Endothelial cell of umbilical vein (primary cell): ENCODE measurements at regions not wholly inside any gene's neighbourhood (a gene's known extent, or its start where the extent isn't known, plus 50 kb on each side); places are given as distances from the start of the nearest gene placed in this dataset.

Experiments
- BruUV-seq: library from RNA; stranded (reverse); fragments of 400-500 nt; replicated peaks from 2 replicates; lab custom pipeline; 2021; lab: Mats Ljungman, UMichigan
- CTCF ChIA-PET: fragments of 300-600, 350-600 bp; sonication (Branson Sonifier 250); formaldehyde crosslinking; loops from one replicate; lab custom pipeline; 2021; ENCODE audit warnings: antibody characterized with exemption, inconsistent platforms; lab: Charles Lee
- POLR2A ChIA-PET: fragments of 300-600, 350-600 bp; sonication (Branson Sonifier 250); formaldehyde crosslinking; loops from one replicate; lab custom pipeline; 2021; ENCODE audit warnings: antibody characterized with exemption, inconsistent platforms; lab: Charles Lee
- DNase-seq: peaks from one replicate; pipeline ENCODE4 v3.0.0-alpha.2; 2011; ENCODE audit warnings: low read depth, low spot score
- FAIRE-seq: peaks from 2 replicates; lab custom pipeline; 2011; peaks lifted over from hg19 to GRCh38; lab: Jason Lieb, UNC
- H2AFZ ChIP-seq: 2 replicates; pipeline ENCODE4 v1.6.0; 2012; ENCODE audit warnings: low read depth, low read length, control low read depth, inconsistent platforms
- H3K27ac ChIP-seq: 2 replicates; pipeline ENCODE4 v1.5.1; 2011; ENCODE audit warnings: low read depth, mild to moderate bottlenecking, control low read depth, low read length, moderate library complexity; ENCODE audit not compliant: insufficient read depth
- H3K27me3 ChIP-seq, 2 experiments: 2 replicates each; pipeline versions ENCODE4 v1.6.0 to v1.6.1; 2011; ENCODE audit warnings: low read length in 2 of 2, mixed read lengths in 1 of 2; ENCODE audit not compliant: control insufficient read depth in 2 of 2, insufficient read depth in 2 of 2
- H3K36me3 ChIP-seq, 2 experiments: 2 replicates in 1 of 2; 3 replicates in 1 of 2; pipeline ENCODE4 v1.5.1; 2011; ENCODE audit warnings: low read length in 2 of 2, mild to moderate bottlenecking in 1 of 2, moderate library complexity in 1 of 2; ENCODE audit not compliant: control insufficient read depth in 2 of 2, insufficient read depth in 2 of 2; ENCODE audit errors: extremely low read depth in 1 of 2
- H3K4me1 ChIP-seq: 3 replicates; pipeline ENCODE4 v1.5.1; 2011; ENCODE audit warnings: mild to moderate bottlenecking, low read length; ENCODE audit not compliant: control insufficient read depth, insufficient read depth; ENCODE audit errors: extremely low read depth
- H3K4me2 ChIP-seq: 2 replicates; pipeline ENCODE4 v1.6.1; 2011; ENCODE audit warnings: low read length, control low read depth, mixed read lengths; ENCODE audit not compliant: insufficient read depth
- H3K4me3 ChIP-seq, 3 experiments: fragments of 200-600 bp in 1 of 3; sonication (generic), shearing (Covaris generic) in 1 of 3; replicated peaks in 1 of 3; 2 replicates each; pipeline ENCODE4 v1.5.1; 2011 to 2016; ENCODE audit warnings: control low read depth in 3 of 3, low read length in 3 of 3, mild to moderate bottlenecking in 2 of 3, inconsistent platforms in 1 of 3, low read depth in 1 of 3, moderate library complexity in 1 of 3; ENCODE audit not compliant: insufficient read depth in 1 of 3
- H3K79me2 ChIP-seq: 2 replicates; pipeline ENCODE4 v1.6.0; 2012; ENCODE audit warnings: low read length, inconsistent platforms; ENCODE audit not compliant: control insufficient read depth, insufficient read depth
- H3K9ac ChIP-seq: replicated peaks from 2 replicates; pipeline ENCODE3; 2011; ENCODE audit warnings: low read length, control low read depth; ENCODE audit not compliant: insufficient read depth; ENCODE audit errors: extremely low read depth
- H3K9me1 ChIP-seq: replicated peaks from 3 replicates; pipeline ENCODE4 v1.6.0; 2011; ENCODE audit warnings: mild to moderate bottlenecking, low read length; ENCODE audit not compliant: control insufficient read depth, insufficient read depth; ENCODE audit errors: extremely low read depth
- H3K9me3 ChIP-seq: replicated peaks from 2 replicates; pipeline ENCODE4 v1.5.1; 2012; ENCODE audit warnings: low read length, inconsistent platforms; ENCODE audit not compliant: control insufficient read depth, insufficient read depth
- H4K20me1 ChIP-seq: replicated peaks from 2 replicates; pipeline ENCODE3; 2011; ENCODE audit warnings: mild to moderate bottlenecking, low read length; ENCODE audit not compliant: control insufficient read depth, insufficient read depth; ENCODE audit errors: extremely low read depth
- EZH2 ChIP-seq: IDR thresholded peaks from 2 replicates; pipeline ENCODE4 v1.6.1; 2012; ENCODE audit warnings: borderline replicate concordance, low read depth, mild to moderate bottlenecking, moderate library complexity, low read length, inconsistent platforms; ENCODE audit not compliant: severe bottlenecking
- FOS ChIP-seq: IDR thresholded peaks from 2 replicates; pipeline ENCODE4 v1.6.1; 2011; ENCODE audit warnings: mild to moderate bottlenecking, low read length, moderate library complexity, borderline replicate concordance; ENCODE audit not compliant: insufficient read depth
- GATA2 ChIP-seq: IDR thresholded peaks from 2 replicates; pipeline ENCODE4 v1.7.0; 2011; ENCODE audit warnings: low read depth, mild to moderate bottlenecking, moderate library complexity, mixed read lengths, low read length; ENCODE audit not compliant: insufficient read length, insufficient read depth
- JUN ChIP-seq: IDR thresholded peaks from 2 replicates; pipeline ENCODE4 v1.6.1; 2011; ENCODE audit warnings: borderline replicate concordance, low read depth; ENCODE audit not compliant: insufficient read length, insufficient read depth
- MAX ChIP-seq: IDR thresholded peaks from 2 replicates; pipeline ENCODE4 v1.6.1; 2011; ENCODE audit not compliant: insufficient read depth, insufficient read length
- MYC ChIP-seq: IDR thresholded peaks from one replicate; pipeline ENCODE4 v1.6.1; 2011; ENCODE audit warnings: mild to moderate bottlenecking, low read depth, low read length
- POLR2A ChIP-seq: IDR thresholded peaks from 2 replicates; pipeline ENCODE4 v1.6.1; 2012; ENCODE audit warnings: low read depth, mild to moderate bottlenecking, control low read depth, low read length
- POLR2AphosphoS5 ChIP-seq: IDR thresholded peaks from 2 replicates; pipeline ENCODE4 v1.6.1; 2012; ENCODE audit warnings: low read depth, mild to moderate bottlenecking, control low read depth, low read length, moderate library complexity; ENCODE audit not compliant: insufficient read depth
- dilution Hi-C: fragments of 300-500 bp; cut with MboI; formaldehyde crosslinking; loops from one replicate; pipeline ENCODE4 v1.15.0; 2019; ENCODE audit warnings: low sequenced_read_pairs; ENCODE audit not compliant: extremely low pct_ligation_motif_present
- intact Hi-C: fragments of 100-400 bp; cut with micrococcal nuclease; formaldehyde crosslinking; loops from one replicate; pipeline ENCODE4 v1.10.0; 2022
- TF ChIP-seq, protein P1 (sequence below), 2 donors: IDR thresholded peaks; 1 replicate in 1 of 2; 2 replicates in 1 of 2; pipeline ENCODE4 v1.5.1; 2011; ENCODE audit warnings: low read length in 2 of 2, mild to moderate bottlenecking in 2 of 2, moderate library complexity in 2 of 2, control low read depth in 1 of 2, inconsistent platforms in 1 of 2, low read depth in 1 of 2; ENCODE audit not compliant: insufficient read depth in 1 of 2; ENCODE audit errors: extremely low read depth in 1 of 2

GRCh38 chr13:111966933-111967332 is 100.0 kb upstream of the SOX1 start:
- H3K79me2 ChIP-seq = no peaks in the 10 kb centered on the region
- ChIA-PET POLR2A (no interaction called here), CTCF (no interaction called here)
- DNase-seq (no peak), FAIRE-seq (no peak)
- no peak for TF ChIP-seq EZH2
- TF ChIP-seq POLR2A = no peak
- TF ChIP-seq POLR2AphosphoS5 = no peak
- no peak for TF ChIP-seq GATA2
- TF ChIP-seq MYC = no peak
- TF ChIP-seq, protein P1, sequence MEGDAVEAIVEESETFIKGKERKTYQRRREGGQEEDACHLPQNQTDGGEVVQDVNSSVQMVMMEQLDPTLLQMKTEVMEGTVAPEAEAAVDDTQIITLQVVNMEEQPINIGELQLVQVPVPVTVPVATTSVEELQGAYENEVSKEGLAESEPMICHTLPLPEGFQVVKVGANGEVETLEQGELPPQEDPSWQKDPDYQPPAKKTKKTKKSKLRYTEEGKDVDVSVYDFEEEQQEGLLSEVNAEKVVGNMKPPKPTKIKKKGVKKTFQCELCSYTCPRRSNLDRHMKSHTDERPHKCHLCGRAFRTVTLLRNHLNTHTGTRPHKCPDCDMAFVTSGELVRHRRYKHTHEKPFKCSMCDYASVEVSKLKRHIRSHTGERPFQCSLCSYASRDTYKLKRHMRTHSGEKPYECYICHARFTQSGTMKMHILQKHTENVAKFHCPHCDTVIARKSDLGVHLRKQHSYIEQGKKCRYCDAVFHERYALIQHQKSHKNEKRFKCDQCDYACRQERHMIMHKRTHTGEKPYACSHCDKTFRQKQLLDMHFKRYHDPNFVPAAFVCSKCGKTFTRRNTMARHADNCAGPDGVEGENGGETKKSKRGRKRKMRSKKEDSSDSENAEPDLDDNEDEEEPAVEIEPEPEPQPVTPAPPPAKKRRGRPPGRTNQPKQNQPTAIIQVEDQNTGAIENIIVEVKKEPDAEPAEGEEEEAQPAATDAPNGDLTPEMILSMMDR (IDR thresholded peaks at IDR 0.05; ENCODE audit: extremely low read depth in 1 of 2, insufficient read depth in 1 of 2, low read depth in 1 of 2, low read length in 2 of 2) = no peak
- no peak for TF ChIP-seq FOS
- TF ChIP-seq JUN = no peak
- no peak for TF ChIP-seq MAX
- H3K9ac ChIP-seq = no peak overlapping the region
- H3K4me2 ChIP-seq = no peak overlapping the region
- dilution Hi-C loops (no loop called here), intact Hi-C loops (no loop called here)
- no peaks in the 10 kb centered on the region for H4K20me1 ChIP-seq
- no peaks in the 10 kb centered on the region for H3K27me3 ChIP-seq
- H3K27ac ChIP-seq = no peak overlapping the region
- H3K36me3 ChIP-seq = no peaks in the 10 kb centered on the region
- H2AFZ ChIP-seq = no peak overlapping the region
- H3K9me1 ChIP-seq = no peaks in the 10 kb centered on the region
- no peak overlapping the region for H3K4me3 ChIP-seq
- no peaks in the 10 kb centered on the region for H3K4me1 ChIP-seq
- H3K9me3 ChIP-seq = peaks cover 4% of the 10 kb centered on the region
- no TSS peak for BruUV-seq
